H1 (cell line): ENCODE measurements at regions not wholly inside any gene's neighbourhood (a gene's known extent, or its start where the extent isn't known, plus 50 kb on each side); places are given as distances from the start of the nearest gene placed in this dataset.

ENCODE experiments used
- CTCF ChIA-PET: fragments of 300-600 bp; sonication (Branson Sonifier 250); formaldehyde crosslinking; loops from one replicate; lab custom pipeline; 2021; ENCODE audit not compliant: partially characterized antibody; lab: Charles Lee
- POLR2A ChIA-PET: fragments of 300-600 bp; sonication (Branson Sonifier 250); formaldehyde crosslinking; loops from one replicate; lab custom pipeline; 2021; ENCODE audit warnings: inconsistent platforms; ENCODE audit not compliant: partially characterized antibody; lab: Charles Lee
- DNase-seq, 2 experiments: peaks; one replicate each; pipeline versions ENCODE4 v3.0.0 to v3.0.0-alpha.2; 2010 to 2022; ENCODE audit warnings: low spot score in 2 of 2, low read depth in 1 of 2, mixed read lengths in 1 of 2
- FAIRE-seq: peaks from 2 replicates; lab custom pipeline; 2011; peaks lifted over from hg19 to GRCh38; lab: Jason Lieb, UNC
- H2AFZ ChIP-seq: 2 replicates; pipeline ENCODE4 v1.8.1; 2012; ENCODE audit warnings: low read length, inconsistent platforms
- H2AK5ac ChIP-seq: 2 replicates; pipeline ENCODE4 v1.6.1; 2013; ENCODE audit warnings: low read depth, low read length
- H2BK120ac ChIP-seq: replicated peaks from 2 replicates; pipeline ENCODE3; 2013; ENCODE audit warnings: low read depth, low read length, inconsistent platforms
- H2BK12ac ChIP-seq: 2 replicates; pipeline ENCODE4 v1.6.1; 2013; ENCODE audit warnings: low read depth, low read length
- H2BK15ac ChIP-seq: 2 replicates; pipeline ENCODE4 v1.6.1; 2013; ENCODE audit warnings: low read length
- H2BK20ac ChIP-seq: 2 replicates; pipeline ENCODE4 v1.6.1; 2013; ENCODE audit warnings: low read length
- H2BK5ac ChIP-seq: 2 replicates; pipeline ENCODE4 v1.6.1; 2013; ENCODE audit warnings: low read depth, low read length
- H3K14ac ChIP-seq: 2 replicates; pipeline ENCODE4 v1.6.1; 2013; ENCODE audit warnings: inconsistent platforms; ENCODE audit not compliant: insufficient read length
- H3K18ac ChIP-seq: 2 replicates; pipeline ENCODE4 v1.6.1; 2013; ENCODE audit warnings: low read length; ENCODE audit errors: extremely low read depth
- H3K23ac ChIP-seq: 2 replicates; pipeline ENCODE4 v1.6.1; 2013; ENCODE audit warnings: inconsistent platforms; ENCODE audit not compliant: insufficient read length
- H3K23me2 ChIP-seq: 2 replicates; pipeline ENCODE4 v1.6.1; 2013; ENCODE audit warnings: low read depth, low read length
- H3K27ac ChIP-seq: 2 replicates; pipeline ENCODE4 v1.6.1; 2011; ENCODE audit warnings: low read depth, low read length, inconsistent platforms
- H3K27me3 ChIP-seq, 4 experiments: replicated peaks in 1 of 4; 1 replicate in 1 of 4; 2 replicates in 3 of 4; pipeline versions ENCODE4 v1.6.1 to v1.8.1; 2011 to 2013; ENCODE audit warnings: low read length in 3 of 4, mild to moderate bottlenecking in 3 of 4, inconsistent platforms in 2 of 4, mixed read lengths in 2 of 4, moderate library complexity in 1 of 4; ENCODE audit not compliant: control insufficient read depth in 3 of 4, insufficient read depth in 3 of 4; ENCODE audit errors: extremely low read depth in 1 of 4
- H3K36me3 ChIP-seq, 4 experiments: 2 replicates each; pipeline versions ENCODE4 v1.6.1 to v1.8.1; 2011 to 2013; ENCODE audit warnings: mild to moderate bottlenecking in 4 of 4, low read length in 3 of 4, moderate library complexity in 2 of 4, control low read depth in 1 of 4, inconsistent platforms in 1 of 4; ENCODE audit not compliant: insufficient read depth in 4 of 4, control insufficient read depth in 2 of 4
- H3K4ac ChIP-seq: replicated peaks from 2 replicates; pipeline ENCODE3; 2013; ENCODE audit warnings: low read length, low read depth, mixed read lengths, inconsistent platforms; ENCODE audit not compliant: insufficient read length
- H3K4me1 ChIP-seq, 4 experiments: replicated peaks in 1 of 4; 1 replicate in 1 of 4; 2 replicates in 3 of 4; pipeline versions ENCODE4 v1.6.1 to v1.8.1; 2011 to 2013; ENCODE audit warnings: low read length in 3 of 4, inconsistent platforms in 2 of 4, mixed read lengths in 1 of 4; ENCODE audit not compliant: insufficient read depth in 4 of 4, control insufficient read depth in 3 of 4
- H3K4me2 ChIP-seq, 2 experiments: 2 replicates each; pipeline versions ENCODE4 v1.6.1 to v1.8.1; 2011 to 2013; ENCODE audit warnings: low read depth in 2 of 2, low read length in 2 of 2, control low read depth in 1 of 2, inconsistent platforms in 1 of 2, mild to moderate bottlenecking in 1 of 2; ENCODE audit not compliant: insufficient read depth in 1 of 2
- H3K4me3 ChIP-seq, 4 experiments: fragments of 200-600, 300-600 bp in 1 of 4; sonication (generic), shearing (Covaris generic), sonication (Bioruptor Twin) in 1 of 4; 2 replicates each; pipeline versions ENCODE4 v1.5.1 to v1.8.1; 2011 to 2016; ENCODE audit warnings: low read length in 4 of 4, low read depth in 3 of 4, control low read depth in 2 of 4, inconsistent platforms in 2 of 4, mild to moderate bottlenecking in 2 of 4, mixed read lengths in 1 of 4, moderate library complexity in 1 of 4; ENCODE audit not compliant: insufficient read depth in 2 of 4; ENCODE audit errors: extremely low read depth in 1 of 4
- H3K56ac ChIP-seq: replicated peaks from 2 replicates; pipeline ENCODE3; 2013; ENCODE audit warnings: low read depth, mild to moderate bottlenecking, mixed read lengths, low read length, inconsistent platforms; ENCODE audit not compliant: insufficient read length
- H3K79me1 ChIP-seq: 2 replicates; pipeline ENCODE4 v1.6.1; 2013; ENCODE audit warnings: low read depth, low read length, control low read depth
- H3K79me2 ChIP-seq, 2 experiments: 2 replicates each; pipeline versions ENCODE4 v1.6.1 to v1.8.1; 2012 to 2013; ENCODE audit warnings: low read length in 2 of 2, mild to moderate bottlenecking in 2 of 2, inconsistent platforms in 1 of 2; ENCODE audit not compliant: insufficient read depth in 2 of 2, control insufficient read depth in 1 of 2
- H3K9ac ChIP-seq, 4 experiments: replicated peaks in 1 of 4; 1 replicate in 1 of 4; 2 replicates in 3 of 4; pipeline versions ENCODE4 v1.6.1 to v1.8.1; 2011 to 2013; ENCODE audit warnings: low read depth in 3 of 4, low read length in 3 of 4, control low read depth in 2 of 4, mild to moderate bottlenecking in 2 of 4, moderate library complexity in 2 of 4, inconsistent platforms in 1 of 4; ENCODE audit errors: extremely low read depth in 1 of 4
- H3K9me3 ChIP-seq, 2 experiments: 2 replicates each; pipeline versions ENCODE4 v1.6.1 to v1.8.1; 2012 to 2013; ENCODE audit warnings: mild to moderate bottlenecking in 2 of 2, moderate library complexity in 2 of 2, control low read depth in 1 of 2, inconsistent platforms in 1 of 2, low read depth in 1 of 2, low read length in 1 of 2, mixed read lengths in 1 of 2; ENCODE audit not compliant: insufficient read depth in 2 of 2
- H4K20me1 ChIP-seq, 2 experiments: replicated peaks in 1 of 2; 2 replicates each; pipeline versions ENCODE3 to v1.8.1; 2011 to 2013; ENCODE audit warnings: inconsistent platforms in 2 of 2, low read length in 2 of 2, mild to moderate bottlenecking in 1 of 2; ENCODE audit not compliant: insufficient read depth in 2 of 2, control insufficient read depth in 1 of 2
- H4K5ac ChIP-seq: 2 replicates; pipeline ENCODE4 v1.6.1; 2013; ENCODE audit warnings: low read length, low read depth, mixed read lengths, inconsistent platforms; ENCODE audit not compliant: insufficient read length
- H4K8ac ChIP-seq: 2 replicates; pipeline ENCODE4 v1.8.0; 2013; ENCODE audit warnings: mild to moderate bottlenecking, moderate library complexity, low read length, inconsistent platforms; ENCODE audit not compliant: insufficient read depth; ENCODE audit errors: extremely low read depth
- H4K91ac ChIP-seq: replicated peaks from 2 replicates; pipeline ENCODE3; 2013; ENCODE audit warnings: low read length, mixed read lengths, inconsistent platforms; ENCODE audit not compliant: insufficient read length
- BACH1 ChIP-seq: IDR thresholded peaks from 2 replicates; pipeline ENCODE4 v1.6.1; 2012; ENCODE audit warnings: low read length, improper control_type of control experiment
- EGR1 ChIP-seq: IDR thresholded peaks from 2 replicates; pipeline ENCODE4 v1.6.1; 2011; ENCODE audit warnings: low read depth, low read length, borderline replicate concordance
- EP300 ChIP-seq, 2 experiments: IDR thresholded peaks; 1 replicate in 1 of 2; 2 replicates in 1 of 2; pipeline ENCODE4 v1.6.1; 2011 to 2012; ENCODE audit warnings: low read depth in 2 of 2, low read length in 2 of 2, mild to moderate bottlenecking in 2 of 2, borderline replicate concordance in 1 of 2, inconsistent platforms in 1 of 2, moderate library complexity in 1 of 2
- FOSL1 ChIP-seq: IDR thresholded peaks from 2 replicates; pipeline ENCODE4 v1.6.1; 2011; ENCODE audit warnings: mild to moderate bottlenecking, low read depth, low read length, moderate library complexity; ENCODE audit not compliant: insufficient read depth
- JUN ChIP-seq: IDR thresholded peaks from 2 replicates; pipeline ENCODE4 v1.6.1; 2011; ENCODE audit warnings: low read depth, mild to moderate bottlenecking, improper control_type of control experiment, low read length
- MAFK ChIP-seq: IDR thresholded peaks from 2 replicates; pipeline ENCODE4 v1.6.1; 2012; ENCODE audit warnings: low read depth, mild to moderate bottlenecking, improper control_type of control experiment, low read length
- POLR2A ChIP-seq, 2 experiments: IDR thresholded peaks; 1 replicate in 1 of 2; 2 replicates in 1 of 2; pipeline ENCODE4 v1.6.1; 2011; ENCODE audit warnings: low read depth in 2 of 2, low read length in 2 of 2, mild to moderate bottlenecking in 2 of 2; ENCODE audit errors: control extremely low read depth in 1 of 2
- RAD21 ChIP-seq, 2 experiments: IDR thresholded peaks in 1 of 2; conservative IDR thresholded peaks in 1 of 2; 2 replicates each; pipeline ENCODE4 v1.6.1; 2011; ENCODE audit warnings: low read depth in 2 of 2, low read length in 2 of 2, improper control_type of control experiment in 1 of 2, inconsistent platforms in 1 of 2, mild to moderate bottlenecking in 1 of 2, moderate library complexity in 1 of 2
- RFX5 ChIP-seq: IDR thresholded peaks from 2 replicates; pipeline ENCODE4 v1.6.1; 2011; ENCODE audit warnings: low read depth, low read length, improper control_type of control experiment, borderline replicate concordance
- SIN3A ChIP-seq, 2 experiments: IDR thresholded peaks in 1 of 2; conservative IDR thresholded peaks in 1 of 2; 2 replicates each; pipeline ENCODE4 v1.6.1; 2011 to 2012; ENCODE audit warnings: low read length in 2 of 2, improper control_type of control experiment in 1 of 2, low read depth in 1 of 2, mild to moderate bottlenecking in 1 of 2
- SIX5 ChIP-seq: IDR thresholded peaks from 2 replicates; pipeline ENCODE4 v1.6.1; 2011; ENCODE audit warnings: mild to moderate bottlenecking, low read depth, low read length
- SP1 ChIP-seq: IDR thresholded peaks from 2 replicates; pipeline ENCODE4 v1.6.1; 2011; ENCODE audit warnings: low read depth, low read length
- TEAD4 ChIP-seq: IDR thresholded peaks from 2 replicates; pipeline ENCODE4 v1.6.1; 2012; ENCODE audit warnings: low read depth, low read length, inconsistent platforms, mixed read lengths
- ZNF274 ChIP-seq: IDR thresholded peaks from 2 replicates; pipeline ENCODE4 v1.7.0; 2012; ENCODE audit warnings: low read length, borderline replicate concordance; ENCODE audit errors: extremely low read depth
- WGBS, 2 experiments: shearing (Covaris generic) in 1 of 2; methylation state at CpG; one replicate each; pipeline versions ENCODE4 v1.1.6 to v1.1.7; 2013 to 2015; ENCODE audit warnings: low lambda C conversion rate in 2 of 2, mixed read lengths in 2 of 2, inconsistent platforms in 1 of 2, low coverage in 1 of 2, missing lambda C conversion rate in 1 of 2; ENCODE audit not compliant: insufficient replicate concordance in 2 of 2, insufficient coverage in 1 of 2, insufficient read length in 1 of 2; ENCODE audit errors: extremely low coverage in 1 of 2, missing lambda C conversion rate in 1 of 2; 5-methylcytosine and 5-hydroxymethylcytosine counted together

- ChIA-PET POLR2A (no interaction called here), CTCF (no interaction called here)
- Histone ChIP-seq H2BK120ac (no peak overlapping the region), H3K9me3 (no peaks in the 10 kb centered on the region), H2AK5ac (no peak overlapping the region), H2BK15ac (no peak overlapping the region), H3K79me2 (no peaks in the 10 kb centered on the region), H4K8ac (no peak overlapping the region), H2BK5ac (no peak overlapping the region), H3K14ac (no peak overlapping the region), H4K5ac (no peak overlapping the region), H3K23me2 (no peaks in the 10 kb centered on the region), H3K23ac (no peak overlapping the region), H2AFZ (no peak overlapping the region; the same call in 1 of the 2 replicates), H3K9ac (no peak overlapping the region), H3K27me3 (no peaks in the 10 kb centered on the region), H3K36me3 (no peaks in the 10 kb centered on the region), H3K4me1 (peaks cover 0 to 2% (median 0%) of the 10 kb centered on the region in 4 experiments; a peak in 1 of 7 replicates), H4K91ac (no peak overlapping the region), H3K4ac (no peak overlapping the region), H3K18ac (no peak overlapping the region), H3K4me2 (no peak overlapping the region), H3K4me3 (no peak overlapping the region), H4K20me1 (no peaks in the 10 kb centered on the region), H3K56ac (no peak overlapping the region), H2BK12ac (no peak overlapping the region), H2BK20ac (no peak overlapping the region), H3K27ac (no peak overlapping the region), H3K79me1 (no peaks in the 10 kb centered on the region)
- DNase-seq (no peak), FAIRE-seq (no peak)
- TF ChIP-seq FOSL1 (no peak), JUN (no peak), POLR2A (IDR thresholded peaks at IDR 0.05; ENCODE audit: control extremely low read depth in 1 of 2, low read depth in 2 of 2, low read length in 2 of 2) (no peak), SIX5 (no peak), ZNF274 (no peak), EGR1 (no peak), RFX5 (no peak), SP1 (no peak), BACH1 (no peak), EP300 (IDR thresholded peaks at IDR 0.05; ENCODE audit: borderline replicate concordance in 1 of 2, low read depth in 2 of 2, low read length in 2 of 2) (no peak), SIN3A (conservative IDR thresholded peaks at IDR 0.05 in 1 of 2, IDR thresholded peaks at IDR 0.05 in 1 of 2; ENCODE audit: low read depth in 1 of 2, low read length in 2 of 2) (no peak), MAFK (no peak), TEAD4 (no peak), RAD21 (IDR thresholded peaks at IDR 0.05 in 1 of 2, conservative IDR thresholded peaks at IDR 0.05 in 1 of 2; ENCODE audit: low read depth in 2 of 2, low read length in 2 of 2) (no peak)
- WGBS, 2 experiments: 81% methylated on average over 3 of the region's 3 CpGs; no CpG with 5 or more reads in 1 of the 2 experiments
Observed at GRCh38 chr1:163935738-163936374, 614.1 kb downstream of the NUF2 start.
